HG02870 (cell line): ENCODE measurements at regions not wholly inside any gene's neighbourhood (a gene's known extent, or its start where the extent isn't known, plus 50 kb on each side); places are given as distances from the start of the nearest gene placed in this dataset.

Experiments used
- ATAC-seq: cut with Tn5 transposase; IDR thresholded peaks from one replicate; pipeline ENCODE4 v1.9.1; 2021; ENCODE audit warnings: mild to moderate bottlenecking, moderate library complexity; ENCODE audit not compliant: unreplicated experiment

DNA sequence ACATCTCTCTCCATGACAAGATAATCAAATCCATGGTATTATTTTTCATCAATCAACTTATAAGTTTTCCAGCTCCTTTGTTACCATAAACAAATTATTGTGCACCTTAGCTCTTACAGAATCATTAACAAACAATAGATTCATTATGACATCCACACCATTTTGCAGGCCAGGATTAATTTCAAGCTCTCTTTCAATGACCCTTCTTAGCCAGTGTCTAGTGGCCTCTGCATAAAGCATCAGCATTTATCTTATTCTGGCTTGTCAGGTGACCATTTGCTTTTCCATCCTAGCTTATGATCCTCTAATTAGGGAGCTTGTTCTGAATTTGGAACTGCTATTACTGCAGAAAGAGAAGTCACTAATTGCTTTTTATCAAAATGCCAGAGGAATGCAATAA lies 806.2 kb upstream of the CHAC2 start:
- ATAC-seq: no peak

DNA sequence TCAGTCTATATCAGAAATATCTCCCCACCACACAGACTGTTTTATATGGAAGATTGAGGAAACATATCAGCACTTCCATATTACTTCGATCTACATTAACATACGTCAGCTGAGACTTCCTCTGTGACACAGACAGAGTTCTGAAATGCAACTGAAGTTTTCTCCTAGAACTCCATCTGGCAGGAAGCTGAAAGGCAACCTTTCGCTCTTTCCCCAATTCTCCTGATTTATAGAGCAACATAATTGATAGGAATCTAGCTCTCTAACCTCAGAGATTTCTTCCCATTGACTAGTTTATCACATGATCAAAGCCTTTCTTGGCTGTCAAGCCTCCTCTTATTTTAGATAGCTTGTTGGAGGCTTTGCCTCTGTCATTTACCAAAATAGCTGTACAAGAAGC lies 806.7 kb upstream of the CHAC2 start:
- ATAC-seq: no peak

- no peak for ATAC-seq
These were observed 807.8 kb upstream of the CHAC2 start for GRCh38 chr2:52959801-52960200.

- ATAC-seq: no peak
These were observed 810.8 kb upstream of the CHAC2 start for GRCh38 chr2:52956766-52957165.

DNA sequence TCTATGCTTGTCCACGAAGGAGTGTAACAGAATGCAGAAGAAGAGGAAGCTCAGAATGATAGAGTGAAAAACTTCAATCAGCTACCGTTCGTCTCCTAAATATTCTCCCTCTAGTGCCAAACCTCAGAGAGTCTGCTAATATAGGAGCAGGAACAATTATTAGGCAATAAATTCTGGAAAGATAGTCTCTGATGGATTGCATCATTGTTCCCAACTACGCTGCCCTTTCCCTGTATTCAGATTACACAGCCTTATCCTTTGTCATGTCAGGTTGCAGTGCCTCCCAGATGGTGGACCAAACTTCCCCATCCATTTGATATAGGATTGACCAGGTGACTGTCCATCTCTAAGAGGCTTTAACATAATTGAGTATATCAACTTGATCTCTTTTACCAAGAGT lies 811.5 kb upstream of the CHAC2 start:
- ATAC-seq: no peak

GRCh38 chr2:52955079-52955478 lies 812.5 kb upstream of the CHAC2 start:
- ATAC-seq: no peak

- ATAC-seq: no peak
These were observed 827.5 kb upstream of the CHAC2 start for GRCh38 chr2:52940101-52940500.

DNA sequence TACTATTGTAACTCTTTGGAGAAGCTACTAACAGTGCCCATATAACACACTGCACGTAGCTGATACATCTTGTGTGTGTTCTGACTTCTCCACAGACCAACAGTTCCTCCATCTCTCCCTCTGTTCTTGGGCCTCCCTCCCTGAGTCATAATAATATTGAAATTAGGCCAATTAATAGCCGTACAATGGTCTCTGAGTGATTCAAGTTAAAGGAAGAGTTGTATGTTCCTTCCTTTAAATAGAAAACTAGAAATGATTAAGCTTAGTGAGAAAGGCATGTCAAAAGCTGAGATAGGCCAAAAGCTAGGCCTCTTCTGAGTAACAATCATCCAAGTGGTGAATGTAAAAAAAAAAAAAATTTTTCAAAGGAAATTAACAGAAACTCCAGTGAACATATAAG lies 828.4 kb upstream of the CHAC2 start:
- no peak for ATAC-seq

DNA sequence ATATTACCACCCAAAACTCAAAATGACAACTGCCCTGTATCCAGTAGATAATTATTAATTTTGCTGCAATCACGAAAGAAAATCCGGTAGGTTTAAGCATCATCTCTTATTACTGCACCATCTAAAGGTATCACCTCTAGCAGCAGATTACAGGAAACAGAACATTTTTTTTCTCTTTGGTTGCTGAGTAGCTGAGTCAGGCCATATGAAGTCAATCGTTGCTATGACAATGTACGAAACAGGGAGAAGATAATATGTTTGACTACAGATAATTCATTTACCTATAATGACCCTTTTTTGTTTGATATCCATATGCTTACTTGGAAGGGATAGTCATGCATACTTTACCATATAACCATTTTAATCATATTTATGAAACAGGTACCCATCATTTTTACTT lies 831.6 kb upstream of the CHAC2 start:
- no peak for ATAC-seq

DNA sequence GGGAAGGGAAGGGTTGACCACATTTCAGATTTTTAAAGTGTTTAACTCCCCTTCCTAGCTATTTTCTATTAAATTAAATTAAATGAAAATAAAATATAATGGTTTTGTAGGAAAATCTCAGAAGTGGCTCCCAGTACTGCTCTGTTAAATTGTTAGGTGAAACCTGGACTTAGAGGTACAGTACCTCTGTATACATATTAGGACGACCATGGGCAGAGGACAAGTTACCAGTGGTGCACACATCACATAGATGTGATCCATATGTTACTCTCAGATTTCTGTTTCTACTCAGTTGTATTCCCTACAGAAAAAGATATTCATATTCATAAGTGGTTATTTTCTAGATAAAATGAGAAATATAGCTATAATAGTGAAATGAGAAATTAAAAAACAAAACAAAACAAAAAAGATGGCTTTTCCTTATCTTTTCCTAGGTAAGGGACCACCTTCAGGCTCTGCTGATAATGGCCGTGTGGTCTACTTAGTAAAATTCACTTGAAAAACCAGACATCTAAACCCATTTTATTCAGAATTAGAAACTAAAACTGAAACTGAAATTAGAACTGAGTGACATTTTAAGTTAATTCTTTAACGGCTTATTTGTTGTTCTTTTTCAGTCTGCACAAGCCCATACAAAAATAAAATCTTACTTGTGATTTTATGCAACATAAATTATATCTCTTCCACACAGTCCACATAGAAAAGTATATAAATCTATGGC lies 832.5 kb upstream of the CHAC2 start:
- peak; percentile 10 for ATAC-seq

DNA sequence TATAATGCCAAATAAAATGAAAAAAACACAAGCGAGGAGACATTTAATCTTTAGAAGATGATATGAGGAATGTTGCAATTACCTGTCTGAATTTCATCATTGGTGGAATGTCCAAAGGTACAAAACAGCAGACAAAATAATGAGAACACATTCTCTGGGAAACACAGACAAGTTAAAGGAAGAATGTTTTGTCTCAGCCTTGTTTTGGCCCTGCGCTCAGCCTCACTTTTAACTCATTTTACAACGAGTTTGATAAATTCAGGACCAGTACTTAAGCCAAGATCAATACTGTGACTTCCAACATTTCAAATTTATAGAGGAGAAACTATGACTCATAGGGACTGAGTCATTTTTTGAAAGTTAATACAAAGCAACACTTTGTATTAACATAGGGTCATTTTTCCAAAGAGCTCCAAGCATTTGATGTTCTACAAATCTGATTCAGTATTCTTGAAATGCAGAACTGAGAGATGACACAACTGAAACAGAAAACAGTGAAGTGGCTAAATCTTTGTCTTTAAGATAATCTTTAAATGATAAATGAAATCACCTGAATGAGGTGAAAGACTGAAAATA lies 833.2 kb upstream of the CHAC2 start:
- ATAC-seq: peak; percentile 60

DNA sequence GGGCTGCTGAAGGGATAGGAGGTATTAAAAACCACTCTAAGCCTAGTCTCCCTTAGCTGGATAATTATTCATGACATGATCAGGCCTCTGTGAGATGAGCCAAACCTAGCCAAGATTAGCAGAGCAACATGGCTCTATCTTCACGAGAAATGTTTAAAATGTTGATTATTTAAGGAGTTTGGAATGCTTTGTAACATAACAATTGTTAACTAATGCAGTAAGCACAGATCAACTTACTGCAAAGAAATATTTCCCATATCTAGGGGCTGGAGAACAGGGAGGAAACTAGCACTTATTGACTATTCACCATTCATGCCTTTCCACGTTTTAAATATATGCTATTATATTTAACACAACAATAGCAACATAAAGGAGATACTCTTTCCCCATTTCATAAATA lies 833.7 kb upstream of the CHAC2 start:
- ATAC-seq: no peak

DNA sequence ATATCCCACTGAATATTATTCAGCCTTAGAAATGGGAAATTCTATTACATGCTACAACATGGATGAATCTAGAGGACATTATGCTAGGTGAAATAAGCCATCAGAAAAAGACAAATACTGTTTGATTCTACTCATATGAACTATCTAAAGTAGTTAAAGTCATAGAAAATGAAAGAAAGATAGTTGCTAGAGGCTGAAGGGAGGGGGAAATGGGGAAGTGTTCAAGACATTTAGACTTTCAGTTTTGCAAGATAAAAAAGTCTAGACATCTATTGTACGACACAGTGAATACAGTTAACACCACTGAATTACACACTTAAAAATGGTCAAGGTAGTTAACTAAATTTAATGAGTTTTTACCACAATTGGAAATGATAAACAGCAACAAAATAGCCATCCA lies 835.9 kb upstream of the CHAC2 start:
- no peak for ATAC-seq

DNA sequence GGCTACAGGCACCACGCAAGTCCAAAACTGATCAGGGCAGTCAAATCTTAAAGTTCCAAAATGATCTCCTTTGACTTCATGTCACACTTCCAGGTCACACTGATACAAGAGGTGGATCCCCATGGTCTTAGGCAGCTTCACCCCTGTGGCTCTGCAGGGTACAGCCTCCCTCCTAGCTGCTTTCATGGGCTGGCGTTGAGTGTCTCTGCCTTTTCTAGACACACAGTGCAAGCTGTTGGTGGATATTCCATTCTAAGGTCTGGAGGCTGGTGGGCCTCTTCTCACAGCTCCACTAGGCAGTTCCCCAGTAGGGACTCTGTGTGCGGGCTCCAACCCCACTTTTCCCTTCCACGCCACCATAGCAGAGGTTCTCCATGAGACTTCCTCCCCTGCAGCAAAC lies 838.2 kb upstream of the CHAC2 start:
- ATAC-seq: no peak

DNA sequence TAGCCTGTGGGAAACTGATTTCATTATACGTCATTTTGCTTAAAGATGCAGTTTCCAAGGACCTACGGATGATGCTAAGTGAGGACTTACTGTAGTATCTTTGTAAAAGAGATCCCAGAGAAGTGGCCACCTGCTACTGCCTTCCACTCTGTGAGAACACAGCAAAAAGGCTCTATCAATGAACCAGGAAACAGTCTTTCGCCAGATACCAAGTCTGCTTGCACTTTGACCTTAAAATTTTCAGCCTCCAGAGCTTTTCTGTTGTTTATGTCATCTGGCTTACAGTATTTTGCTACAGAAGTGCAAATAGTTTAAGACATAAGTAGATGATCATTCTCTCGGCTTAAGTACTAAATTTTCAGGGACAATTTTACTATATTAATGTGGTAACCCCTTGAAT lies 847.9 kb upstream of the CHAC2 start:
- ATAC-seq: no peak

GRCh38 chr2:52918551-52918950 lies 849.1 kb upstream of the CHAC2 start:
- no peak for ATAC-seq

GRCh38 chr2:52916981-52917380 lies 850.6 kb upstream of the CHAC2 start:
- ATAC-seq: no peak

DNA sequence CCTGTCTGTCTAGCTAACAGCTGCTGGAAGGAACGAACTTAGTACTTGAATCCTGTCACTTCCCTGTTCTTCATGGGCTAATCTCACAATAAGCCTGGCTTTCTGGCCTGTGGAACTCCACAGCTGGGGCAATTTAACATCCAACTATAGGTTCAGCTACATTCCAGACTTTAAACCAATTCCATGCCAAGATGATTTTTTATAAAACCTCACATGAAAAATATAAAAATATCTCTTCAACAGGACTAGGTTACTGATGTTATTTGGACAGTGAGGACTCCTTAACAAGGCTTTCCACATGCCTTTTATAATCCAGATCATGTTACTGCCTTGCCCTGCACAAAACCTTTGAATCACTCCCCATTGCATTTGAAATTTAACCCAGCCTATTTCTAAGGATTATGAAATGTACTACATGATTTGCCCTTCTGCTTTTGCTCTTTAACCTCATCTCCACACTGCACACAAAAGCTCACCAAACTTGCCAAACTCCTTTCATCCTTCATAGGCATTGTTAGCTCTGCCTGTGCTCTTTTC lies 863.2 kb upstream of the CHAC2 start:
- no peak for ATAC-seq

- ATAC-seq: no peak
These were observed 870.0 kb upstream of the CHAC2 start for GRCh38 chr2:52897511-52898044.

- no peak for ATAC-seq
These were observed 871.8 kb upstream of the CHAC2 start for GRCh38 chr2:52895726-52896340.

GRCh38 chr2:52886556-52886955 lies 881.0 kb upstream of the CHAC2 start:
- no peak for ATAC-seq

- no peak for ATAC-seq
These were observed 882.7 kb upstream of the CHAC2 start for GRCh38 chr2:52884761-52885352.
